ENCODE measurements at regions not wholly inside any gene's neighbourhood (a gene's known extent, or its start where the extent isn't known, plus 50 kb on each side); places are given as distances from the start of the nearest gene placed in this dataset.
"Not testable (repeated sequence)": the region's sequence is repeated elsewhere in the genome, so short reads cannot be mapped to it uniquely, and the experiment has no call there.

DNA sequence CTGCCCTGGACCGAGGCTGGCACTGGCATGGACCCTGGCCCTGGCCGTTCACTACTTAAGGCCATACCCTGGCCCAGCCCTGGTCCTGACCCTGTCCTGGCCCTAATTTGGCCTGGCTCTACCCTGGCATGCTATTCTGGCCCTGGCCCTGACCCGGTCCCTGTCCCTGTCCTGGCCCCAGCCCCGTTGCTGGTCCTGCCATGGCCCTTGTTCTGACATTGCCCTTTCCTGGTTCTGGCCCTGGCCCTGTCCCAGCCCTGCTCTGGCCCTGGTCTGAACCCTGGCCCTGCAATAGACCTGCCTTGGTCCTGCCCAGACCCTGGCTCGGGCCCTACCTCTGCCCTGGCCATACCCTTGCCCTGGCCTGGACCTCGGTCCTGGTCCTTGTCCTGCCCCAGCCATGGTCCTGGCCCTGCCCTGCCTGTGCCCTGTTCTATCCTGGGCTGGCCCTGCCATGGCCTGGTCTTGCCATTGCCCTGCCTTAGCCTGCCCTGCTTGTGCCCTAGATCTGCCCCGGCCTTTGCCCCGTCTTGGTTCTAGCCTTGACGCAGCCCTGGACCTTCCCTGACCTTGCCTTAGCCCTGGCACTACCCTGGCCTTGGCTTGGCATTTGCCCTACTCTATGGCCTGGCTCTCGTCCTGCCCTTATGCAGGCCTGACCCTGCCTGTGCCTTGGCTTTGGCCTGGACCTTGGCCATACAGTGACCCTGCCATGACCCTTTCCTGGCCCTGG lies 237.2 kb downstream of the GOLGA6L6 start:
- TF ChIP-seq ZNF384 (IDR thresholded peaks at IDR 0.05); CTBP1 (IDR thresholded peaks at IDR 0.05; ENCODE audit: borderline replicate concordance); FOXM1 (IDR thresholded peaks at IDR 0.05; ENCODE audit: borderline replicate concordance); PKNOX1 (IDR thresholded peaks at IDR 0.05); SP1 (IDR thresholded peaks at IDR 0.05); TARDBP (IDR thresholded peaks at IDR 0.05); ELF4 (IDR thresholded peaks at IDR 0.05): not testable (repeated sequence)

Measured in HEK293T (cell line).